Hepatocyte (in vitro differentiated cells): ENCODE measurements at regions not wholly inside any gene's neighbourhood (a gene's known extent, or its start where the extent isn't known, plus 50 kb on each side); places are given as distances from the start of the nearest gene placed in this dataset.

Source experiments
- DNase-seq: peaks from one replicate; pipeline ENCODE4 v3.0.0-alpha.2; 2016; ENCODE audit warnings: low spot score
- H2AFZ ChIP-seq: fragments of 200-600 bp; sonication (generic); 2 replicates; pipeline ENCODE4 v1.6.0; 2016; ENCODE audit warnings: antibody characterized with exemption, mild to moderate bottlenecking
- H3K27ac ChIP-seq: fragments of 200-600 bp; sonication (generic); 2 replicates; pipeline ENCODE4 v1.5.1; 2016; ENCODE audit warnings: mild to moderate bottlenecking
- H3K27me3 ChIP-seq: fragments of 200-600 bp; sonication (generic); 2 replicates; pipeline ENCODE4 v1.6.1; 2016
- H3K36me3 ChIP-seq: fragments of 200-600 bp; sonication (generic); replicated peaks from 2 replicates; pipeline ENCODE4 v1.5.1; 2016; ENCODE audit warnings: low read depth; ENCODE audit not compliant: insufficient read depth
- H3K4me1 ChIP-seq: fragments of 200-600 bp; sonication (generic); 2 replicates; pipeline ENCODE4 v1.5.1; 2016; ENCODE audit warnings: mild to moderate bottlenecking, moderate library complexity; ENCODE audit not compliant: insufficient read depth
- H3K4me2 ChIP-seq: fragments of 200-600 bp; sonication (generic); 2 replicates; pipeline ENCODE4 v1.6.0; 2016
- H3K4me3 ChIP-seq: fragments of 200-600 bp; sonication (generic); 2 replicates; pipeline ENCODE4 v1.5.1; 2016; ENCODE audit warnings: mild to moderate bottlenecking
- H3K79me2 ChIP-seq: fragments of 200-600 bp; sonication (generic); 2 replicates; pipeline ENCODE4 v1.6.0; 2017; ENCODE audit warnings: mild to moderate bottlenecking
- H3K9me2 ChIP-seq: fragments of 200-600 bp; sonication (generic); replicated peaks from 2 replicates; pipeline ENCODE4 v1.6.0; 2017; ENCODE audit warnings: mild to moderate bottlenecking; ENCODE audit not compliant: insufficient read depth
- H3K9me3 ChIP-seq: fragments of 200-600 bp; sonication (generic); 2 replicates; pipeline ENCODE4 v1.5.1; 2016; ENCODE audit warnings: low read depth, mild to moderate bottlenecking
- H4K20me1 ChIP-seq: fragments of 200-600 bp; sonication (generic); 2 replicates; pipeline ENCODE4 v1.6.0; 2016; ENCODE audit warnings: mild to moderate bottlenecking; ENCODE audit not compliant: insufficient read depth, poor library complexity, severe bottlenecking
- CTCF ChIP-seq: fragments of 200-600 bp; sonication (generic); IDR thresholded peaks from 2 replicates; pipeline ENCODE4 v1.5.1; 2016; ENCODE audit warnings: antibody characterized with exemption, mild to moderate bottlenecking; ENCODE audit not compliant: poor library complexity
- EZH2 ChIP-seq: fragments of 200-600 bp; sonication (generic); IDR thresholded peaks from 2 replicates; pipeline ENCODE4 v1.6.1; 2016; ENCODE audit warnings: antibody characterized with exemption, mild to moderate bottlenecking, borderline replicate concordance
- EZH2phosphoT487 ChIP-seq: fragments of 200-600 bp; sonication (generic); IDR thresholded peaks from one replicate; pipeline ENCODE4 v1.6.1; 2018; ENCODE audit warnings: antibody characterized with exemption, mild to moderate bottlenecking, low read depth, moderate library complexity; ENCODE audit not compliant: unreplicated experiment, severe bottlenecking
- WGBS: methylation state at CpG from one replicate; pipeline ENCODE4 v1.1.6; 2016; ENCODE audit warnings: low lambda C conversion rate; ENCODE audit errors: missing lambda C conversion rate; 5-methylcytosine and 5-hydroxymethylcytosine counted together

GRCh38 chr6:27128311-27129094, 119.0 kb upstream of the PRSS16 start:
- no peak overlapping the region for H3K4me2 ChIP-seq
- DNase-seq = no peak
- WGBS = 88% methylated on average over 4 of the region's 4 CpGs
- H4K20me1 ChIP-seq = no peaks in the 10 kb centered on the region
- peaks cover 8% of the 10 kb centered on the region for H3K4me1 ChIP-seq
- no peaks in the 10 kb centered on the region for H3K9me2 ChIP-seq
- no peak overlapping the region for H3K4me3 ChIP-seq
- no peak overlapping the region for H2AFZ ChIP-seq
- no peaks in the 10 kb centered on the region for H3K9me3 ChIP-seq
- no peak for TF ChIP-seq EZH2phosphoT487
- H3K36me3 ChIP-seq = no peaks in the 10 kb centered on the region
- H3K79me2 ChIP-seq = no peaks in the 10 kb centered on the region
- no peaks in the 10 kb centered on the region for H3K27me3 ChIP-seq
- no peak overlapping the region for H3K27ac ChIP-seq

- TF ChIP-seq EZH2 (no peak), EZH2phosphoT487 (no peak), CTCF (no peak)
- H3K9me3 ChIP-seq = no peaks in the 10 kb centered on the region
- H3K4me2 ChIP-seq = no peak overlapping the region
- peaks cover 8% of the 10 kb centered on the region for H3K4me1 ChIP-seq
- no peaks in the 10 kb centered on the region for H3K79me2 ChIP-seq
- no peaks in the 10 kb centered on the region for H3K9me2 ChIP-seq
- no peaks in the 10 kb centered on the region for H4K20me1 ChIP-seq
- no peak overlapping the region for H3K27ac ChIP-seq
- no peaks in the 10 kb centered on the region for H3K27me3 ChIP-seq
- no peak for DNase-seq
- no peak overlapping the region for H3K4me3 ChIP-seq
- WGBS = 84% methylated on average over 5 of the region's 5 CpGs
- H2AFZ ChIP-seq = no peak overlapping the region
- no peaks in the 10 kb centered on the region for H3K36me3 ChIP-seq
Measured at GRCh38 chr6:27129095-27129815, 118.2 kb upstream of the PRSS16 start.

- H3K27ac ChIP-seq = no peak overlapping the region
- no peaks in the 10 kb centered on the region for H4K20me1 ChIP-seq
- peaks cover 2% of the 10 kb centered on the region for H3K79me2 ChIP-seq
- H3K9me3 ChIP-seq = no peaks in the 10 kb centered on the region
- 79% methylated on average over 8 of the region's 8 CpGs for WGBS
- no peak overlapping the region for H3K4me2 ChIP-seq
- H2AFZ ChIP-seq = no peak overlapping the region
- DNase-seq = no peak
- no peaks in the 10 kb centered on the region for H3K27me3 ChIP-seq
- H3K9me2 ChIP-seq = no peaks in the 10 kb centered on the region
- no peaks in the 10 kb centered on the region for H3K36me3 ChIP-seq
- no peak overlapping the region for H3K4me3 ChIP-seq
- peaks cover 11% of the 10 kb centered on the region for H3K4me1 ChIP-seq
- TF ChIP-seq CTCF (no peak), EZH2 (no peak), EZH2phosphoT487 (no peak)
Measured at GRCh38 chr6:27129917-27130316, 117.6 kb upstream of the PRSS16 start.
